ENCODE measurements at regions not wholly inside any gene's neighbourhood (a gene's known extent, or its start where the extent isn't known, plus 50 kb on each side); places are given as distances from the start of the nearest gene placed in this dataset.

GRCh38 chr1:193952778-193953374 is 766.5 kb upstream of the B3GALT2 start:
- 84 to 86% (median 86%) methylated on average over 1 of the region's 1 CpG for WGBS, 3 donors
- no peaks in the 10 kb centered on the region for H3K36me3 ChIP-seq (ENCODE audit: control insufficient read depth in 3 of 3, insufficient read depth in 2 of 3, low read depth in 1 of 3, low read length in 3 of 3)
- no peak for DNase-seq

GRCh38 chr1:193951984-193952383 is 765.6 kb upstream of the B3GALT2 start:
- Histone ChIP-seq H3K4me3 (ENCODE audit: low read depth in 1 of 3, low read length in 3 of 3) (no peak overlapping the region), H3K4me1 (ENCODE audit: control insufficient read depth in 3 of 3, insufficient read depth in 2 of 3, low read depth in 1 of 3, low read length in 2 of 3) (peaks cover 0 to 4% (median 0%) of the 10 kb centered on the region in 3 donors), H3K36me3 (ENCODE audit: control insufficient read depth in 3 of 3, insufficient read depth in 2 of 3, low read depth in 1 of 3, low read length in 3 of 3) (no peaks in the 10 kb centered on the region), H3K27ac (ENCODE audit: low read depth in 1 of 3, low read length in 2 of 3) (no peak overlapping the region), H3K27me3 (ENCODE audit: control insufficient read depth in 3 of 3, insufficient read depth in 3 of 3, low read length in 3 of 3) (no peaks in the 10 kb centered on the region), H3K9me3 (ENCODE audit: control insufficient read depth in 2 of 2, insufficient read depth in 1 of 2, low read depth in 1 of 2, low read length in 1 of 2) (no peaks in the 10 kb centered on the region)
- DNase-seq (peak in 1 of 2 donors; percentile 31), FAIRE-seq (no peak)
- 50 to 78% (median 65%) methylated on average over 3 of the region's 3 CpGs for WGBS, 3 donors

More at GRCh38 chr1:193952778-193953374, 766.5 kb upstream of the B3GALT2 start:
- Histone ChIP-seq H3K27ac (ENCODE audit: low read depth in 1 of 3, low read length in 2 of 3) (no peak overlapping the region), H3K27me3 (ENCODE audit: control insufficient read depth in 3 of 3, insufficient read depth in 3 of 3, low read length in 3 of 3) (no peaks in the 10 kb centered on the region), H3K9me3 (ENCODE audit: control insufficient read depth in 2 of 2, insufficient read depth in 1 of 2, low read depth in 1 of 2, low read length in 1 of 2) (peaks cover 0 to 2% of the 10 kb centered on the region in 2 donors), H3K4me1 (ENCODE audit: control insufficient read depth in 3 of 3, insufficient read depth in 2 of 3, low read depth in 1 of 3, low read length in 2 of 3) (peaks cover 0 to 4% (median 0%) of the 10 kb centered on the region in 3 donors), H3K4me3 (ENCODE audit: low read depth in 1 of 3, low read length in 3 of 3) (no peak overlapping the region)
- FAIRE-seq = no peak

DNA sequence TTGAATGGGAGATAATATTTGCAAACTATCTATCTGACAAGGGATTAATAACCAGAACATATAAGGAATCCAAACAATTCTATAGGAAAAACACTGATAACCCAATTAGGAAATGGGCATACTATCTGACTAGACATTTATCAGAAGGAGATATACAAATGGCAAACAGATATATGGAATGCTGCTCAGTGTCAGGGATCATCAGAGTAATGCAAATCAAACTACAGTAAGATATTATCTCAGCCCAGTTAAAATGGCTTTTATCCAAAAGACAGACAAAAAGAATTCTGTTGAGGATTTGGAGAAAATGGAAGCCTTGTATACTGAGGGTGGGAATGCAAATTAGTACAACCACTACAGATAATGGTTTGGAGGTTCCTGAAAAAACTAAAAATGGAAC is 758.0 kb upstream of the B3GALT2 start:
- H3K36me3 ChIP-seq (ENCODE audit: control insufficient read depth in 3 of 3, insufficient read depth in 2 of 3, low read depth in 1 of 3, low read length in 3 of 3) = no peaks in the 10 kb centered on the region
- H3K4me1 ChIP-seq (ENCODE audit: control insufficient read depth in 3 of 3, insufficient read depth in 2 of 3, low read depth in 1 of 3, low read length in 2 of 3) = no peaks in the 10 kb centered on the region
- no peak overlapping the region for H3K27ac ChIP-seq (ENCODE audit: low read depth in 1 of 3, low read length in 2 of 3)
- no peak overlapping the region for H3K4me3 ChIP-seq (ENCODE audit: low read depth in 1 of 3, low read length in 3 of 3)
- DNase-seq (no peak), FAIRE-seq (no peak)
- H3K9me3 ChIP-seq (ENCODE audit: control insufficient read depth in 2 of 2, insufficient read depth in 1 of 2, low read depth in 1 of 2, low read length in 1 of 2) = peaks cover 0 to 3% of the 10 kb centered on the region in 2 donors
- H3K27me3 ChIP-seq (ENCODE audit: control insufficient read depth in 3 of 3, insufficient read depth in 3 of 3, low read length in 3 of 3) = no peaks in the 10 kb centered on the region

DNA sequence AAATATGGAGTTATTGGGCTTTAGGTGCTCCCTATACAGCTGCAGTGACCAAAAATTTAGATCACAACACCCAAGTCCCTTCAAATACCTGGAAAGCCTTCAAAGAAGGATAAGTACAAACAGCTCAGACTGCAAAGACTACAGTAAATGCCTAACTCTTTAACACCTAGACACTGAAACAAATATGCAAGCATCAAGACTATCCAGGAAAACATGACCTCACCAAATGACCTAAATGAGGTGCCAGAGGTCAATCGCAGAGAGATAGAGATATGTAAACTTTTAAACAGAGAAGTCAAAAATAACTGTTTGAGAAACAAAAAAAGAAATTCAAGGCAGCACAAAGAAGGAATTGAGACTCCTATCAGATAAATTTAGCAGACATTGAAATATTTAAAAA is 753.8 kb upstream of the B3GALT2 start:
- Histone ChIP-seq H3K36me3 (ENCODE audit: control insufficient read depth in 3 of 3, insufficient read depth in 2 of 3, low read depth in 1 of 3, low read length in 3 of 3) (no peaks in the 10 kb centered on the region), H3K4me3 (ENCODE audit: low read depth in 1 of 3, low read length in 3 of 3) (no peak overlapping the region), H3K9me3 (ENCODE audit: control insufficient read depth in 2 of 2, insufficient read depth in 1 of 2, low read depth in 1 of 2, low read length in 1 of 2) (peaks cover 0 to 3% of the 10 kb centered on the region in 2 donors), H3K27me3 (ENCODE audit: control insufficient read depth in 3 of 3, insufficient read depth in 3 of 3, low read length in 3 of 3) (no peaks in the 10 kb centered on the region), H3K27ac (ENCODE audit: low read depth in 1 of 3, low read length in 2 of 3) (no peak overlapping the region), H3K4me1 (ENCODE audit: control insufficient read depth in 3 of 3, insufficient read depth in 2 of 3, low read depth in 1 of 3, low read length in 2 of 3) (no peaks in the 10 kb centered on the region)
- DNase-seq (no peak), FAIRE-seq (no peak)
- WGBS, 3 donors = 68 to 87% (median 72%) methylated on average over 1 of the region's 1 CpG

GRCh38 chr1:193939585-193939984 is 753.2 kb upstream of the B3GALT2 start:
- FAIRE-seq = no peak
- 95 to 96% (median 96%) methylated on average over 3 of the region's 3 CpGs for WGBS, 3 donors
- no peaks in the 10 kb centered on the region for H3K4me1 ChIP-seq (ENCODE audit: control insufficient read depth in 3 of 3, insufficient read depth in 2 of 3, low read depth in 1 of 3, low read length in 2 of 3)
- H3K4me3 ChIP-seq (ENCODE audit: low read depth in 1 of 3, low read length in 3 of 3) = no peak overlapping the region
- H3K36me3 ChIP-seq (ENCODE audit: control insufficient read depth in 3 of 3, insufficient read depth in 2 of 3, low read depth in 1 of 3, low read length in 3 of 3) = no peaks in the 10 kb centered on the region
- H3K27me3 ChIP-seq (ENCODE audit: control insufficient read depth in 3 of 3, insufficient read depth in 3 of 3, low read length in 3 of 3) = no peaks in the 10 kb centered on the region
- DNase-seq = no peak
- H3K27ac ChIP-seq (ENCODE audit: low read depth in 1 of 3, low read length in 2 of 3) = no peak overlapping the region
- H3K9me3 ChIP-seq (ENCODE audit: control insufficient read depth in 2 of 2, insufficient read depth in 1 of 2, low read depth in 1 of 2, low read length in 1 of 2) = peaks cover 0 to 3% of the 10 kb centered on the region in 2 donors

- Histone ChIP-seq H3K4me1 (ENCODE audit: control insufficient read depth in 3 of 3, insufficient read depth in 2 of 3, low read depth in 1 of 3, low read length in 2 of 3) (no peaks in the 10 kb centered on the region), H3K36me3 (ENCODE audit: control insufficient read depth in 3 of 3, insufficient read depth in 2 of 3, low read depth in 1 of 3, low read length in 3 of 3) (no peaks in the 10 kb centered on the region), H3K4me3 (ENCODE audit: low read depth in 1 of 3, low read length in 3 of 3) (no peak overlapping the region), H3K9me3 (ENCODE audit: control insufficient read depth in 2 of 2, insufficient read depth in 1 of 2, low read depth in 1 of 2, low read length in 1 of 2) (no peaks in the 10 kb centered on the region), H3K27ac (ENCODE audit: low read depth in 1 of 3, low read length in 2 of 3) (no peak overlapping the region), H3K27me3 (ENCODE audit: control insufficient read depth in 3 of 3, insufficient read depth in 3 of 3, low read length in 3 of 3) (no peaks in the 10 kb centered on the region)
- no peak for FAIRE-seq
- 80 to 97% (median 92%) methylated on average over 1 of the region's 1 CpG for WGBS, 3 donors
- DNase-seq = no peak
Measured at GRCh38 chr1:193937308-193937707, 750.9 kb upstream of the B3GALT2 start.

- Histone ChIP-seq H3K4me3 (ENCODE audit: low read depth in 1 of 3, low read length in 3 of 3) (no peak overlapping the region), H3K4me1 (ENCODE audit: control insufficient read depth in 3 of 3, insufficient read depth in 2 of 3, low read depth in 1 of 3, low read length in 2 of 3) (no peaks in the 10 kb centered on the region), H3K36me3 (ENCODE audit: control insufficient read depth in 3 of 3, insufficient read depth in 2 of 3, low read depth in 1 of 3, low read length in 3 of 3) (no peaks in the 10 kb centered on the region), H3K9me3 (ENCODE audit: control insufficient read depth in 2 of 2, insufficient read depth in 1 of 2, low read depth in 1 of 2, low read length in 1 of 2) (peaks cover 0 to 3% of the 10 kb centered on the region in 2 donors), H3K27me3 (ENCODE audit: control insufficient read depth in 3 of 3, insufficient read depth in 3 of 3, low read length in 3 of 3) (no peaks in the 10 kb centered on the region), H3K27ac (ENCODE audit: low read depth in 1 of 3, low read length in 2 of 3) (no peak overlapping the region)
- FAIRE-seq (no peak), DNase-seq (no peak)
- WGBS, 3 donors = 69 to 84% (median 84%) methylated on average over 2 of the region's 2 CpGs
Measured at GRCh38 chr1:193932979-193933378, 746.6 kb upstream of the B3GALT2 start.

DNA sequence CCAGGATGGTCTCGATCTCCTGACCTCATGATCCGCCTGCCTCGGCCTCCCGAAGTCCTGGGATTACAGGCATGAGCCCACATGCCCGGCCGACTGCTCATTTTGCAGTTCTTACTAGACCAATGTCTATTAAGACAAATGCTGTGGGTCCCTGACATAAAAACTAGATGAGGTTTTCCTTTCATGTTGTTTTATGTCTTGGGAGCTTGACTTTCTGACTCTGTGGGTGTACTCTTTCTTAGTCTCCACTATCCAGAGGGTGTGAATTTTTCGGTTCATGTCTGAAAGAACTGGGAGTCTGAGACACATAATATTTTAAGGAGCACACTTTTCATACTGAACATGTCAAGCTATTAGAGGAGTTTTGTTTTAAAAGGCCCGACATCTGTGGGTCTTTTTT is 744.9 kb upstream of the B3GALT2 start:
- no peaks in the 10 kb centered on the region for H3K36me3 ChIP-seq (ENCODE audit: control insufficient read depth in 3 of 3, insufficient read depth in 2 of 3, low read depth in 1 of 3, low read length in 3 of 3)
- no peak overlapping the region for H3K4me3 ChIP-seq (ENCODE audit: low read depth in 1 of 3, low read length in 3 of 3)
- no peaks in the 10 kb centered on the region for H3K4me1 ChIP-seq (ENCODE audit: control insufficient read depth in 3 of 3, insufficient read depth in 2 of 3, low read depth in 1 of 3, low read length in 2 of 3)
- no peak overlapping the region for H3K27ac ChIP-seq (ENCODE audit: low read depth in 1 of 3, low read length in 2 of 3)
- DNase-seq (no peak), FAIRE-seq (no peak)
- H3K27me3 ChIP-seq (ENCODE audit: control insufficient read depth in 3 of 3, insufficient read depth in 3 of 3, low read length in 3 of 3) = no peaks in the 10 kb centered on the region
- peaks cover 0 to 16% of the 10 kb centered on the region in 2 donors for H3K9me3 ChIP-seq (ENCODE audit: control insufficient read depth in 2 of 2, insufficient read depth in 1 of 2, low read depth in 1 of 2, low read length in 1 of 2)
- 90 to 93% (median 92%) methylated on average over 8 of the region's 8 CpGs for WGBS, 3 donors

DNA sequence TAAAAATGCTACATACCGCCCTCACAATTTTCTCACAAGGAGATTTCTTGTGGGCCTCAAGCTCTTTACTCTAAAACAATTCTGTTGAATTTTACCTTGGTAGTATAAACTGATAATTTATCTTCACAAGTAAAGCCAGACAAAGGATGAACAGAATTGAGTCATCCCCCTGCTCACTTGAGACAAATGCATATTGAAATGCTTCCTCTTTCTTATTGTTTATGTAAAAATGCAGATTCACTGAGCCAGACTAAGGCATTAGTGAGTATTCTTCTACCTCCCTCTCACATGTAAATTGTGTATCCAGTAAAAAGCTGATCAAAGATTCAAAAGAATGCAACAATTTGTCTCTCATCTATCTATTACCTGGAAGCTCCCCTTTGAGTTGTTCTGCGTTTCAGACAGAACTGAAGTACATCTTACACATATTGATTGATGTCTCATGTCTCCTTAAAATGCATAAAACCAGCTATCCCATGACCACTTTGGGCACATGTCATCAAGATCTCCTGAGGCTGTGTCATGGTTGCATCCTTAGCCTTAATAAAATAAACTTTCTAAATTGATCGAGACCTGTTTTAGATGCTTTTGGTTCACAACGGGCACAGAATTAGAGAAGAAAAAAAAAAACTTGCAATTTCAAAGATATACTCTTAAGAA is 743.1 kb upstream of the B3GALT2 start:
- no peak for DNase-seq
- H3K36me3 ChIP-seq (ENCODE audit: control insufficient read depth in 3 of 3, insufficient read depth in 2 of 3, low read depth in 1 of 3, low read length in 3 of 3) = no peaks in the 10 kb centered on the region
- H3K27me3 ChIP-seq (ENCODE audit: control insufficient read depth in 3 of 3, insufficient read depth in 3 of 3, low read length in 3 of 3) = no peaks in the 10 kb centered on the region
- no peak for FAIRE-seq
- no peak overlapping the region for H3K27ac ChIP-seq (ENCODE audit: low read depth in 1 of 3, low read length in 2 of 3)
- 64 to 81% (median 76%) methylated on average over 4 of the region's 4 CpGs for WGBS, 3 donors
- H3K4me1 ChIP-seq (ENCODE audit: control insufficient read depth in 3 of 3, insufficient read depth in 2 of 3, low read depth in 1 of 3, low read length in 2 of 3) = no peaks in the 10 kb centered on the region
- peaks cover 0 to 19% of the 10 kb centered on the region in 2 donors for H3K9me3 ChIP-seq (ENCODE audit: control insufficient read depth in 2 of 2, insufficient read depth in 1 of 2, low read depth in 1 of 2, low read length in 1 of 2)
- H3K4me3 ChIP-seq (ENCODE audit: low read depth in 1 of 3, low read length in 3 of 3) = no peak overlapping the region
